Naive thymus-derived CD4-positive, alpha-beta T cell (primary cell): ENCODE measurements at regions not wholly inside any gene's neighbourhood (a gene's known extent, or its start where the extent isn't known, plus 50 kb on each side); places are given as distances from the start of the nearest gene placed in this dataset.

Source experiments
- ATAC-seq: fragments of 150-1000 bp; cut with Tn5 transposase; 2 replicates; pipeline ENCODE4 v1.10.0; 2021; ENCODE audit warnings: mild to moderate bottlenecking, moderate library complexity
- CTCF ChIA-PET: fragments of 350-600 bp; sonication (Branson Sonifier 250); formaldehyde crosslinking; loops from one replicate; lab custom pipeline; 2021; ENCODE audit warnings: antibody characterized with exemption; lab: Charles Lee
- POLR2A ChIA-PET: fragments of 350-600 bp; sonication (Branson Sonifier 250); formaldehyde crosslinking; loops from one replicate; lab custom pipeline; 2021; ENCODE audit warnings: antibody characterized with exemption, inconsistent platforms; lab: Charles Lee
- DNase-seq, 9 donors: peaks; one replicate each; pipeline versions ENCODE4 v3.0.0 to v3.0.0-alpha.2; 2020 to 2022; ENCODE audit warnings: mixed read lengths in 1 of 9
- H3K27ac ChIP-seq: one replicate; pipeline ENCODE4 v1.7.0; 2013; ENCODE audit warnings: mild to moderate bottlenecking, low read depth, low read length, moderate library complexity
- H3K27me3 ChIP-seq, 2 donors: one replicate each; pipeline ENCODE4 v1.7.0; 2013; ENCODE audit warnings: low read length in 2 of 2, mild to moderate bottlenecking in 2 of 2, moderate library complexity in 2 of 2; ENCODE audit not compliant: control insufficient read depth in 2 of 2, insufficient read depth in 2 of 2
- H3K36me3 ChIP-seq, 3 experiments: 1 replicate in 2 of 3; 2 replicates in 1 of 3; pipeline ENCODE4 v1.7.0; 2013; ENCODE audit warnings: low read length in 3 of 3, mild to moderate bottlenecking in 3 of 3, moderate library complexity in 1 of 3; ENCODE audit not compliant: insufficient read depth in 3 of 3, control insufficient read depth in 2 of 3
- H3K4me1 ChIP-seq, 2 donors: one replicate each; pipeline ENCODE4 v1.7.0; 2013; ENCODE audit warnings: low read length in 2 of 2, mild to moderate bottlenecking in 2 of 2, moderate library complexity in 1 of 2; ENCODE audit not compliant: control insufficient read depth in 2 of 2, insufficient read depth in 2 of 2
- H3K4me3 ChIP-seq: 2 replicates; pipeline ENCODE4 v1.7.0; 2013; ENCODE audit warnings: mild to moderate bottlenecking, low read length
- H3K9me3 ChIP-seq, 3 experiments: 1 replicate in 2 of 3; 2 replicates in 1 of 3; pipeline ENCODE4 v1.7.0; 2013; ENCODE audit warnings: low read length in 3 of 3; ENCODE audit not compliant: control insufficient read depth in 2 of 3
- H3K27ac Mint-ChIP-seq, 9 donors: one replicate each; pipeline ENCODE4 v1.8.0; 2020 to 2022; ENCODE audit warnings: mixed read lengths in 9 of 9, mild to moderate bottlenecking in 8 of 9, moderate library complexity in 5 of 9, inconsistent platforms in 2 of 9
- H3K27me3 Mint-ChIP-seq, 5 donors: one replicate each; pipeline ENCODE4 v1.8.0; 2021 to 2022; ENCODE audit warnings: mixed read lengths in 5 of 5, mild to moderate bottlenecking in 1 of 5
- H3K36me3 Mint-ChIP-seq, 5 donors: one replicate each; pipeline ENCODE4 v1.8.0; 2020 to 2022; ENCODE audit warnings: mixed read lengths in 5 of 5, mild to moderate bottlenecking in 3 of 5, inconsistent platforms in 1 of 5
- H3K4me1 Mint-ChIP-seq, 7 donors: one replicate each; pipeline ENCODE4 v1.8.0; 2020 to 2022; ENCODE audit warnings: mixed read lengths in 7 of 7, mild to moderate bottlenecking in 3 of 7, inconsistent platforms in 1 of 7
- H3K4me3 Mint-ChIP-seq, 10 donors: one replicate each; pipeline ENCODE4 v1.8.0; 2020 to 2022; ENCODE audit warnings: mild to moderate bottlenecking in 10 of 10, mixed read lengths in 10 of 10, moderate library complexity in 6 of 10, inconsistent platforms in 2 of 10
- H3K9me3 Mint-ChIP-seq, 11 donors: one replicate each; pipeline ENCODE4 v1.8.0; 2020 to 2022; ENCODE audit warnings: mixed read lengths in 11 of 11, mild to moderate bottlenecking in 4 of 11, inconsistent platforms in 1 of 11, moderate library complexity in 1 of 11
- intact Hi-C, 2 donors: fragments of 100-400 bp; cut with micrococcal nuclease; formaldehyde crosslinking; loops; one replicate each; pipeline ENCODE4 v1.15.1; 2023

DNA sequence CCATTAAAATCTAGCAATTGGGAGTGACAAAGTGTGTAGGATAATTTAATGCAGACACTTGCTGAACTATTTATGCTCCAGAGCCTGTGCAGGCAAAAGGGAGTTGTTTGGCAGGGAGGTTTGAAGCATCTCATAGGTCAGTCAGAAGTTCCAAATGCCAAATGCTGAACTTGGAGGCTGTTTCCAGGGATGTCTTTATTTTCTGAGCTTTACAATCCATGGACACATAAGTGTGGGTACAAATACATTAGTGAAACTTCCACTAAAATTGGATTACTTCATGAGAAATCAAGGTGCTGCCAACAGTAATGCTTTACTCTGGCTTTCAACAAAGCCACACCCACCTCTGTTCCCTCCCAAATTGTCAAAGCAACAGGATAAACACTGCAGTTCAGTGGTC, 422.1 kb upstream of the SETBP1 start:
- Mint-ChIP-seq H3K4me3 (no peak overlapping the region), H3K27ac (no peak overlapping the region), H3K36me3 (peaks cover 0 to 15% (median 0%) of the 10 kb centered on the region in 5 donors), H3K27me3 (peaks cover 0 to 5% (median 0%) of the 10 kb centered on the region in 5 donors), H3K9me3 (peaks cover under 1 to 35% (median 17%) of the 10 kb centered on the region in 11 donors), H3K4me1 (no peaks in the 10 kb centered on the region)
- intact Hi-C loops, result no loop called here
- no peak overlapping the region for H3K4me3 ChIP-seq
- H3K4me1 ChIP-seq, result no peaks in the 10 kb centered on the region
- H3K27ac ChIP-seq, result no peak overlapping the region
- ATAC-seq, result no peak
- ChIA-PET CTCF (no interaction called here), POLR2A (no interaction called here)
- H3K36me3 ChIP-seq, result no peaks in the 10 kb centered on the region
- H3K27me3 ChIP-seq, result no peaks in the 10 kb centered on the region
- no peak for DNase-seq
- peaks cover 0 to 3% (median 0%) of the 10 kb centered on the region in 3 experiments for H3K9me3 ChIP-seq

- no peak overlapping the region for H3K27ac Mint-ChIP-seq
- peaks cover 0 to 15% (median 0%) of the 10 kb centered on the region in 5 donors for H3K36me3 Mint-ChIP-seq
- H3K4me1 Mint-ChIP-seq, result no peaks in the 10 kb centered on the region
- H3K9me3 ChIP-seq, result peaks cover 0 to 3% (median 0%) of the 10 kb centered on the region in 3 experiments
- no peaks in the 10 kb centered on the region for H3K36me3 ChIP-seq
- no peak overlapping the region for H3K4me3 ChIP-seq
- ATAC-seq, result no peak
- H3K27me3 ChIP-seq, result no peaks in the 10 kb centered on the region
- no peak for DNase-seq
- H3K9me3 Mint-ChIP-seq, result peaks cover 3 to 40% (median 15%) of the 10 kb centered on the region in 11 donors
- no peaks in the 10 kb centered on the region for H3K4me1 ChIP-seq
- ChIA-PET CTCF (no interaction called here), POLR2A (no interaction called here)
- peaks cover 0 to 5% (median 0%) of the 10 kb centered on the region in 5 donors for H3K27me3 Mint-ChIP-seq
- H3K27ac ChIP-seq, result no peak overlapping the region
- intact Hi-C loops, result no loop called here
- H3K4me3 Mint-ChIP-seq, result no peak overlapping the region
Observed at GRCh38 chr18:44259610-44260009, 421.1 kb upstream of the SETBP1 start.

GRCh38 chr18:44265437-44265836, 415.3 kb upstream of the SETBP1 start:
- H3K36me3 ChIP-seq, result no peaks in the 10 kb centered on the region
- no peak overlapping the region for H3K4me3 Mint-ChIP-seq
- no peak overlapping the region for H3K4me3 ChIP-seq
- no peaks in the 10 kb centered on the region for H3K27me3 ChIP-seq
- H3K4me1 ChIP-seq, result no peaks in the 10 kb centered on the region
- H3K27ac Mint-ChIP-seq, result no peak overlapping the region
- H3K4me1 Mint-ChIP-seq, result no peaks in the 10 kb centered on the region
- H3K9me3 ChIP-seq, result peaks cover 0 to 3% (median 0%) of the 10 kb centered on the region in 3 experiments
- DNase-seq (no peak), ATAC-seq (no peak)
- ChIA-PET CTCF (no interaction called here), POLR2A (no interaction called here)
- peaks cover 3 to 44% (median 12%) of the 10 kb centered on the region in 11 donors for H3K9me3 Mint-ChIP-seq
- H3K27ac ChIP-seq, result no peak overlapping the region
- H3K27me3 Mint-ChIP-seq, result no peaks in the 10 kb centered on the region
- intact Hi-C loops, result no loop called here
- peaks cover 0 to 7% (median 0%) of the 10 kb centered on the region in 5 donors for H3K36me3 Mint-ChIP-seq

GRCh38 chr18:44273298-44273697, 407.4 kb upstream of the SETBP1 start:
- Histone ChIP-seq H3K36me3 (no peaks in the 10 kb centered on the region), H3K4me1 (no peaks in the 10 kb centered on the region), H3K27me3 (no peaks in the 10 kb centered on the region), H3K4me3 (no peak overlapping the region), H3K9me3 (no peaks in the 10 kb centered on the region), H3K27ac (no peak overlapping the region)
- H3K27ac Mint-ChIP-seq, result no peak overlapping the region
- POLR2A ChIA-PET, result no interaction called here
- no peak overlapping the region for H3K4me3 Mint-ChIP-seq
- CTCF ChIA-PET, result no interaction called here
- no peaks in the 10 kb centered on the region for H3K27me3 Mint-ChIP-seq
- DNase-seq, result no peak
- peaks cover 0 to 16% (median 3%) of the 10 kb centered on the region in 11 donors for H3K9me3 Mint-ChIP-seq
- ATAC-seq, result no peak
- no peaks in the 10 kb centered on the region for H3K4me1 Mint-ChIP-seq
- intact Hi-C loops, result no loop called here
- H3K36me3 Mint-ChIP-seq, result no peaks in the 10 kb centered on the region

- DNase-seq, result no peak
- Mint-ChIP-seq H3K27me3 (no peaks in the 10 kb centered on the region), H3K4me1 (no peaks in the 10 kb centered on the region), H3K9me3 (peaks cover 0 to 10% (median 2%) of the 10 kb centered on the region in 11 donors), H3K36me3 (no peaks in the 10 kb centered on the region), H3K27ac (no peak overlapping the region), H3K4me3 (no peak overlapping the region)
- Histone ChIP-seq H3K27me3 (no peaks in the 10 kb centered on the region), H3K36me3 (no peaks in the 10 kb centered on the region), H3K4me1 (no peaks in the 10 kb centered on the region), H3K27ac (no peak overlapping the region), H3K9me3 (no peaks in the 10 kb centered on the region), H3K4me3 (no peak overlapping the region)
- intact Hi-C loops, result no loop called here
- ATAC-seq, result no peak
- CTCF ChIA-PET, result no interaction called here
- POLR2A ChIA-PET, result no interaction called here
Observed at GRCh38 chr18:44280479-44280878, 400.2 kb upstream of the SETBP1 start.

DNA sequence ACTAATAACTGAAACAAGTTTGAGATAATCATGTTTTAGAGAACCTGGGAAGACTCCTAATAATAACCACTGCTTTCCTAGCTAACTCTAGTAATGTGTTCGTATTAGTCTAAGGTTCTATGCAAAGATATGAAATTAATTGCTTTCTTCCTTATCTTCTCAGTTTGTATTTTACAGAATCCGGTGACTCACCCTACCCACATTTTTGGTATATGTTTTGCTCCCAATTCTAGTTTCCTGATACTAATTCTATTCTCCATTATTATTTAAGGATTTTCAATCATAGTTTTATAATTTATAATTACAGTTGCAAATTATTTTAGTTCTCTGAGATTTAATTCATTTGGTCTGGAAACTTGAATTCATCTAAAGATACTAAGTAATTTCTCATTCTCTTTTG, 394.6 kb upstream of the SETBP1 start:
- Mint-ChIP-seq H3K4me1 (no peaks in the 10 kb centered on the region), H3K9me3 (peaks cover 0 to 7% (median 0%) of the 10 kb centered on the region in 11 donors), H3K27ac (no peak overlapping the region), H3K36me3 (peaks cover 0 to 4% (median 0%) of the 10 kb centered on the region in 5 donors), H3K4me3 (no peak overlapping the region), H3K27me3 (no peaks in the 10 kb centered on the region)
- Histone ChIP-seq H3K27ac (no peak overlapping the region), H3K27me3 (no peaks in the 10 kb centered on the region), H3K4me1 (no peaks in the 10 kb centered on the region), H3K9me3 (no peaks in the 10 kb centered on the region), H3K36me3 (no peaks in the 10 kb centered on the region), H3K4me3 (no peak overlapping the region)
- ATAC-seq (no peak), DNase-seq (no peak)
- CTCF ChIA-PET, result no interaction called here
- POLR2A ChIA-PET, result no interaction called here
- intact Hi-C loops, result no loop called here

DNA sequence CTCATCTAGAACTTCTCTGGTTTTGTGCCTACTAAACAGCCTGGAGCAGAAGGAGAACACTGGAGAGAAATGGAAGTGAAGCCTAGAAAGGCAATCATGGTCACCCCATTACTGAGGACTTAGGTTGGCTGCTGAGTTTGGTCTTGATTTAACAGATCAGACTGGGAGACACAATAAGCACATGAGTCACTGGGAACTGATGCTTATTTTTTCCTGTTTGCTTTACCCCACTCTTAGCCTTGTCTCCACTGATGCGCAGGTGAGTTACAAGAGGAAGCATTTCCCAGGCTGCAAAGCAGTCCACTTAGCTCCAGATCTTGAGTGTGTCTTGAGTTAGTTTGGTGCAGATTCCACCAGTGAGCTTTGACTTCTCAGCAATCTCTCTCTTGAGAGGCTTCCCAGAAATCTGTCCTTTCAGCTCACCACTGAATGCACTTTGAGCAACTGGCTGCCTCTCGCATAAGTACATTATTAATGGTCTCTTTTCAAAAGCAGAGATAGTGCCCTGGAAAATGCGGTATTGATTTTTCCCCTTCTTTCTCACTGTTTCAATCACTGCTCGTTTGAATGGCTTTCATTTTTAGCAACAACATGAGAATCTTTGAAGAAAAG, 390.2 kb upstream of the SETBP1 start:
- Mint-ChIP-seq H3K27ac (no peak overlapping the region), H3K36me3 (peaks cover 0 to 4% (median 0%) of the 10 kb centered on the region in 5 donors), H3K4me3 (no peak overlapping the region), H3K27me3 (peaks cover 0 to 3% (median 0%) of the 10 kb centered on the region in 5 donors), H3K9me3 (peaks cover 0 to 7% (median 0%) of the 10 kb centered on the region in 11 donors), H3K4me1 (no peaks in the 10 kb centered on the region)
- Histone ChIP-seq H3K27ac (no peak overlapping the region), H3K4me1 (no peaks in the 10 kb centered on the region), H3K9me3 (no peaks in the 10 kb centered on the region), H3K27me3 (no peaks in the 10 kb centered on the region), H3K4me3 (no peak overlapping the region), H3K36me3 (no peaks in the 10 kb centered on the region)
- CTCF ChIA-PET, result no interaction called here
- intact Hi-C loops, result no loop called here
- ATAC-seq, result no peak
- DNase-seq, result no peak
- POLR2A ChIA-PET, result no interaction called here
